T-cell (primary cell): ENCODE measurements at regions not wholly inside any gene's neighbourhood (a gene's known extent, or its start where the extent isn't known, plus 50 kb on each side); places are given as distances from the start of the nearest gene placed in this dataset.

ENCODE experiments used
- ATAC-seq, 4 experiments: fragments of 200-7000 bp in 3 of 4; fragments of 150-1000 bp in 1 of 4; cut with Tn5 transposase; replicated peaks in 1 of 4; 1 replicate in 3 of 4; 2 replicates in 1 of 4; pipeline ENCODE4 v1.10.0; 2021; ENCODE audit warnings: moderate library complexity in 3 of 4, mild to moderate bottlenecking in 2 of 4, moderate number of reproducible peaks in 1 of 4
- CTCF ChIA-PET, 2 donors: fragments of 300-600 bp; sonication (Branson Sonifier 250); formaldehyde crosslinking; loops; one replicate each; lab custom pipeline; 2022; ENCODE audit warnings: antibody characterized with exemption in 2 of 2; lab: Charles Lee
- POLR2A ChIA-PET, 2 donors: fragments of 300-600 bp; sonication (Branson Sonifier 250); formaldehyde crosslinking; loops; one replicate each; lab custom pipeline; 2022; ENCODE audit warnings: antibody characterized with exemption in 2 of 2; lab: Charles Lee
- DNase-seq, 35 experiments: peaks; one replicate each; pipeline versions ENCODE4 v3.0.0 to v3.0.0-alpha.2; 2013 to 2023
- H3K27ac ChIP-seq: one replicate; pipeline ENCODE4 v1.5.1; 2013; ENCODE audit warnings: low read length
- H3K27me3 ChIP-seq, 2 experiments: replicated peaks in 1 of 2; 1 replicate in 1 of 2; 2 replicates in 1 of 2; pipeline versions ENCODE4 v1.6.1 to v1.7.0; 2013; ENCODE audit warnings: low read length in 1 of 2, mixed read lengths in 1 of 2; ENCODE audit not compliant: control insufficient read depth in 2 of 2, insufficient read depth in 2 of 2; ENCODE audit errors: extremely low read depth in 1 of 2
- H3K36me3 ChIP-seq, 2 donors: 1 replicate in 1 of 2; 2 replicates in 1 of 2; pipeline versions ENCODE4 v1.6.1 to v1.7.0; 2013; ENCODE audit warnings: low read length in 1 of 2; ENCODE audit not compliant: control insufficient read depth in 2 of 2, insufficient read depth in 1 of 2; ENCODE audit errors: extremely low read depth in 1 of 2
- H3K4me1 ChIP-seq, 2 experiments: 1 replicate in 1 of 2; 2 replicates in 1 of 2; pipeline versions ENCODE4 v1.6.1 to v1.7.0; 2013; ENCODE audit warnings: low read length in 2 of 2, mixed read lengths in 1 of 2; ENCODE audit not compliant: insufficient read depth in 2 of 2, control insufficient read depth in 1 of 2; ENCODE audit errors: extremely low read depth in 1 of 2
- H3K4me3 ChIP-seq, 2 donors: 1 replicate in 1 of 2; 2 replicates in 1 of 2; pipeline versions ENCODE4 v1.5.1 to v1.7.0; 2013; ENCODE audit warnings: mild to moderate bottlenecking in 2 of 2, low read length in 1 of 2, moderate library complexity in 1 of 2; ENCODE audit not compliant: control insufficient read depth in 1 of 2; ENCODE audit errors: extremely low read depth in 1 of 2
- H3K9me3 ChIP-seq: 2 replicates; pipeline ENCODE4 v1.7.0; 2013
- H3K27ac Mint-ChIP-seq, 2 donors: one replicate each; pipeline ENCODE4 v1.8.0; 2020 to 2021; ENCODE audit warnings: mild to moderate bottlenecking in 2 of 2, mixed read lengths in 2 of 2
- H3K27me3 Mint-ChIP-seq, 2 donors: one replicate each; pipeline ENCODE4 v1.8.0; 2021 to 2022; ENCODE audit warnings: mixed read lengths in 2 of 2
- H3K36me3 Mint-ChIP-seq: one replicate; pipeline ENCODE4 v1.8.0; 2021; ENCODE audit warnings: mixed read lengths
- H3K4me1 Mint-ChIP-seq, 3 donors: one replicate each; pipeline ENCODE4 v1.8.0; 2020 to 2022; ENCODE audit warnings: mixed read lengths in 3 of 3, mild to moderate bottlenecking in 1 of 3
- H3K4me3 Mint-ChIP-seq, 3 donors: one replicate each; pipeline ENCODE4 v1.8.0; 2020 to 2022; ENCODE audit warnings: mild to moderate bottlenecking in 3 of 3, mixed read lengths in 3 of 3, moderate library complexity in 3 of 3
- H3K9me3 Mint-ChIP-seq, 3 donors: one replicate each; pipeline ENCODE4 v1.8.0; 2020 to 2022; ENCODE audit warnings: mixed read lengths in 3 of 3
- WGBS: methylation state at CpG from one replicate; pipeline ENCODE4 v1.1.5; 2013; ENCODE audit warnings: missing lambda C conversion rate; ENCODE audit not compliant: insufficient coverage; 5-methylcytosine and 5-hydroxymethylcytosine counted together

GRCh38 chr3:20683910-20684309, 497.9 kb upstream of the SGO1 start:
- H3K9me3 ChIP-seq = no peaks in the 10 kb centered on the region
- no peaks in the 10 kb centered on the region for H3K4me1 ChIP-seq
- H3K27ac ChIP-seq = no peak overlapping the region
- no peak overlapping the region for H3K27ac Mint-ChIP-seq
- DNase-seq = no peak
- no peaks in the 10 kb centered on the region for H3K4me1 Mint-ChIP-seq
- ATAC-seq = no peak
- no peak overlapping the region for H3K4me3 Mint-ChIP-seq
- no peaks in the 10 kb centered on the region for H3K36me3 Mint-ChIP-seq
- H3K36me3 ChIP-seq = no peaks in the 10 kb centered on the region
- no peaks in the 10 kb centered on the region for H3K27me3 Mint-ChIP-seq
- H3K9me3 Mint-ChIP-seq = peaks cover 28 to 70% (median 66%) of the 10 kb centered on the region in 3 donors
- ChIA-PET POLR2A (no interaction called here), CTCF (no interaction called here)
- WGBS = 80% methylated on average over 1 of the region's 3 CpGs
- no peaks in the 10 kb centered on the region for H3K27me3 ChIP-seq
- H3K4me3 ChIP-seq = no peak overlapping the region

GRCh38 chr3:20682573-20682972, 496.6 kb upstream of the SGO1 start:
- peaks cover 28 to 63% (median 62%) of the 10 kb centered on the region in 3 donors for H3K9me3 Mint-ChIP-seq

GRCh38 chr3:20680990-20681628, 495.1 kb upstream of the SGO1 start:
- H3K27ac Mint-ChIP-seq = no peak overlapping the region
- H3K36me3 ChIP-seq = no peaks in the 10 kb centered on the region
- ChIA-PET POLR2A (no interaction called here), CTCF (no interaction called here)
- no peak overlapping the region for H3K4me3 Mint-ChIP-seq
- no peak for DNase-seq
- peaks cover 24 to 61% (median 60%) of the 10 kb centered on the region in 3 donors for H3K9me3 Mint-ChIP-seq
- H3K27ac ChIP-seq = no peak overlapping the region
- H3K27me3 Mint-ChIP-seq = no peaks in the 10 kb centered on the region
- no peaks in the 10 kb centered on the region for H3K4me1 ChIP-seq
- H3K27me3 ChIP-seq = no peaks in the 10 kb centered on the region
- peaks cover 2% of the 10 kb centered on the region for H3K9me3 ChIP-seq
- H3K36me3 Mint-ChIP-seq = no peaks in the 10 kb centered on the region
- WGBS = 50% methylated on average over 1 of the region's 1 CpG
- no peak overlapping the region for H3K4me3 ChIP-seq
- no peak for ATAC-seq
- H3K4me1 Mint-ChIP-seq = no peaks in the 10 kb centered on the region

More at GRCh38 chr3:20682573-20682972, 496.6 kb upstream of the SGO1 start:
- Histone ChIP-seq H3K4me3 (no peak overlapping the region), H3K4me1 (no peaks in the 10 kb centered on the region), H3K9me3 (peaks cover 1% of the 10 kb centered on the region), H3K36me3 (no peaks in the 10 kb centered on the region), H3K27ac (no peak overlapping the region), H3K27me3 (no peaks in the 10 kb centered on the region)
- CTCF ChIA-PET = no interaction called here
- DNase-seq = no peak
- WGBS = no CpG with 5 or more reads among the region's 5 CpGs
- no peak overlapping the region for H3K4me3 Mint-ChIP-seq
- ATAC-seq = no peak
- no peaks in the 10 kb centered on the region for H3K4me1 Mint-ChIP-seq
- POLR2A ChIA-PET = no interaction called here
- no peak overlapping the region for H3K27ac Mint-ChIP-seq
- no peaks in the 10 kb centered on the region for H3K27me3 Mint-ChIP-seq
- H3K36me3 Mint-ChIP-seq = no peaks in the 10 kb centered on the region

DNA sequence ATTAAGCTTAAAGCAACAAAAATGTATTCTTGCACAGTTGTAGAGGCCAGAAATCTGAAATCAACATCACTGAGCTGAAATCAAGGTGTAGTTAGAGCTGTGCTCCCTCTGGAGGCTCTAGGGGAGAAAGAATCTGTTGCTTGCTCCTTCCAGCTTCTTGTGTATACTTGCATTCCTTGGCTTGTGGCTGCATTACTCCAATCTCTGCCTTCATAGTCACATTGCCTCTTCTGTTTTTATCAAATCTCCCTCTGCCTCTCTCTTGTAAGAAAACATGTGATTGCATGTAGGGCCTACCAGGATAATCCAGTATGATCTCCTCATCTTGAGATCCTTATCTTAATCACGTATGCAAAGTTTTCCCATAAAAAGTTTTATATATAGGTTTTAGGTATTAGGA, 487.9 kb upstream of the SGO1 start:
- H3K27ac Mint-ChIP-seq = no peak overlapping the region
- no peak for DNase-seq
- no peaks in the 10 kb centered on the region for H3K36me3 Mint-ChIP-seq
- H3K36me3 ChIP-seq = no peaks in the 10 kb centered on the region
- H3K27me3 ChIP-seq = no peaks in the 10 kb centered on the region
- no peak overlapping the region for H3K27ac ChIP-seq
- ATAC-seq = no peak
- H3K27me3 Mint-ChIP-seq = no peaks in the 10 kb centered on the region
- H3K9me3 ChIP-seq = peaks cover 5% of the 10 kb centered on the region
- no peaks in the 10 kb centered on the region for H3K4me1 Mint-ChIP-seq
- ChIA-PET POLR2A (no interaction called here), CTCF (no interaction called here)
- no CpG with 5 or more reads among the region's 1 CpG for WGBS
- H3K4me1 ChIP-seq = no peaks in the 10 kb centered on the region
- H3K4me3 Mint-ChIP-seq = no peak overlapping the region
- no peak overlapping the region for H3K4me3 ChIP-seq
- peaks cover 16 to 37% (median 25%) of the 10 kb centered on the region in 3 donors for H3K9me3 Mint-ChIP-seq

- ATAC-seq = no peak
Observed at GRCh38 chr3:20669675-20670074, 483.7 kb upstream of the SGO1 start.

GRCh38 chr3:20669184-20669583, 483.2 kb upstream of the SGO1 start:
- no peak overlapping the region for H3K27ac Mint-ChIP-seq
- Histone ChIP-seq H3K9me3 (peaks cover 3% of the 10 kb centered on the region), H3K27ac (no peak overlapping the region), H3K36me3 (no peaks in the 10 kb centered on the region), H3K4me3 (no peak overlapping the region), H3K27me3 (no peaks in the 10 kb centered on the region), H3K4me1 (no peaks in the 10 kb centered on the region)
- DNase-seq = no peak
- CTCF ChIA-PET = no interaction called here
- POLR2A ChIA-PET = no interaction called here
- peaks cover 13 to 29% (median 14%) of the 10 kb centered on the region in 3 donors for H3K9me3 Mint-ChIP-seq
- no peaks in the 10 kb centered on the region for H3K4me1 Mint-ChIP-seq
- 58% methylated on average over 3 of the region's 5 CpGs for WGBS
- no peak for ATAC-seq
- H3K36me3 Mint-ChIP-seq = no peaks in the 10 kb centered on the region
- H3K27me3 Mint-ChIP-seq = no peaks in the 10 kb centered on the region
- H3K4me3 Mint-ChIP-seq = no peak overlapping the region

More at GRCh38 chr3:20669675-20670074, 483.7 kb upstream of the SGO1 start:
- no peak for DNase-seq
- Histone ChIP-seq H3K9me3 (peaks cover 3% of the 10 kb centered on the region), H3K27ac (no peak overlapping the region), H3K4me1 (no peaks in the 10 kb centered on the region), H3K36me3 (no peaks in the 10 kb centered on the region), H3K27me3 (no peaks in the 10 kb centered on the region), H3K4me3 (no peak overlapping the region)
- H3K36me3 Mint-ChIP-seq = no peaks in the 10 kb centered on the region
- H3K4me3 Mint-ChIP-seq = no peak overlapping the region
- H3K27ac Mint-ChIP-seq = no peak overlapping the region
- no peaks in the 10 kb centered on the region for H3K4me1 Mint-ChIP-seq
- ChIA-PET CTCF (no interaction called here), POLR2A (no interaction called here)
- 92% methylated on average over 2 of the region's 2 CpGs for WGBS
- no peaks in the 10 kb centered on the region for H3K27me3 Mint-ChIP-seq
- H3K9me3 Mint-ChIP-seq = peaks cover 13 to 29% (median 13%) of the 10 kb centered on the region in 3 donors
